ENCODE measurements at regions not wholly inside any gene's neighbourhood (a gene's known extent, or its start where the extent isn't known, plus 50 kb on each side); places are given as distances from the start of the nearest gene placed in this dataset.

DNA sequence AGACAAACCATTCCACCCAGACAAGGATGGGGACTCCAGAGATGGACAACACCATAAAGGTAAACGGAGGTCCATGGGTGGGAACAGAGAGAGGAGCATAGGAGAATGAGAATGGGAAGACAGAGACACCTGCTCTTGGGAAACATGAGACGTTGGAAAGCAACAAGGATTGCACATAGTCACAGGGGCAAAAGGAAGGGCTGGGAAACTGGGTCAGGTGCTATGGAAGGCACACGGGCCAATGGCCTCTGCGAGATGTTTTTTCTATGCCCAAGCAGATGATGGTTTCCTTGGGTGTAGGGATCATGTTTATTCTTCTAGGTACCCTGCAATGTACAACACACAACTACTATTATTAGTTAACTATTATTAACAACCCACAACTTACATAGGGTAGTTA is 143.6 kb upstream of the AGAP1 start:
- FAIRE-seq = no peak
- no peak for DNase-seq (ENCODE audit: insufficient read length)
- no peak for TF ChIP-seq POLR2AphosphoS5 (IDR thresholded peaks at IDR 0.05; ENCODE audit: low read depth, low read length)
- no peak for TF ChIP-seq POLR2A (IDR thresholded peaks at IDR 0.05; ENCODE audit: low read depth, low read length)
- no peak for TF ChIP-seq TAF1 (IDR thresholded peaks at IDR 0.05; ENCODE audit: borderline replicate concordance, low read depth, low read length)

DNA sequence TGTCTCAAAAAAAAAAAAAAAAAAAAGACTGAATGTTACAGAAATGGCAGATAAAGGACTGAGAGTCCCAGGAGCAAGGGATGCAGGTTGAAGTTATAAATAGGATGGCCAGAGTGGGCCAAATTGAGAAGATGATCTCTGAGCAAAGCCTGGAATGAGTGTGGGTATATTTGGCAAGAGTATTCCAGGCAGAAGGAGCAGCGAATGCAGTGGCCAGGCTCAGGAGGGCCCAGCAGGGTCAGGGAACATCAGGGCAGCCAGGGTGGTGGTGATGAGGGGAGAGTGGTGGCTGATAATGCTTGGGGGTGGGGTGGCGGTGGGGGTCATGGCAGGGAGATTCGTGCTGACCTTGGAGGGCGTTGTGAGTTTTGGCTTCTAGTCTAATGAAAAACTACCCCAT is 141.3 kb upstream of the AGAP1 start:
- TF ChIP-seq POLR2A (IDR thresholded peaks at IDR 0.05; ENCODE audit: low read depth, low read length) (no peak), TAF1 (IDR thresholded peaks at IDR 0.05; ENCODE audit: borderline replicate concordance, low read depth, low read length) (no peak), POLR2AphosphoS5 (IDR thresholded peaks at IDR 0.05; ENCODE audit: low read depth, low read length) (no peak)
- DNase-seq (ENCODE audit: insufficient read length) = no peak
- FAIRE-seq = no peak

DNA sequence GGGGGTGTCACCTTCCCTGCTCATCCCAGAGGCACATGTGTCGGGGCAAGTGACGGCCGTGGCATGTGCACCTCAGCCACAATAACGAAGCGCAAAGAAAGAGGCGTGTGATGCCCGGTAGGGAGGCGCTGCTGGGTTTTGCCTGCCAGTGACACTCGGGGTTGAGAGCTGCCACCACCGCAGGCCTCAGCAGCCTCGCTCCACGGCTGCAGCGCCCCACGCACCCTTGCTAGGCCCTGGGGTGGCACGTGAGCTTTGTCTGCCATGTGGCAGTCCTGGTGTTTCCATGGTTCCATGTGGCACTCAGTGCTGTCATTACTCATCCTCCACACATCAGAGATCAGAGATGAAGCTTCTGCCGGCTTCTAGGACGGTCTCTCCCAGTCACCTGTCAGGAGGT is 136.0 kb upstream of the AGAP1 start:
- TF ChIP-seq POLR2A (IDR thresholded peaks at IDR 0.05; ENCODE audit: low read depth, low read length) = no peak
- no peak for TF ChIP-seq POLR2AphosphoS5 (IDR thresholded peaks at IDR 0.05; ENCODE audit: low read depth, low read length)
- no peak for TF ChIP-seq TAF1 (IDR thresholded peaks at IDR 0.05; ENCODE audit: borderline replicate concordance, low read depth, low read length)
- FAIRE-seq (no peak), DNase-seq (ENCODE audit: insufficient read length) (no peak)

DNA sequence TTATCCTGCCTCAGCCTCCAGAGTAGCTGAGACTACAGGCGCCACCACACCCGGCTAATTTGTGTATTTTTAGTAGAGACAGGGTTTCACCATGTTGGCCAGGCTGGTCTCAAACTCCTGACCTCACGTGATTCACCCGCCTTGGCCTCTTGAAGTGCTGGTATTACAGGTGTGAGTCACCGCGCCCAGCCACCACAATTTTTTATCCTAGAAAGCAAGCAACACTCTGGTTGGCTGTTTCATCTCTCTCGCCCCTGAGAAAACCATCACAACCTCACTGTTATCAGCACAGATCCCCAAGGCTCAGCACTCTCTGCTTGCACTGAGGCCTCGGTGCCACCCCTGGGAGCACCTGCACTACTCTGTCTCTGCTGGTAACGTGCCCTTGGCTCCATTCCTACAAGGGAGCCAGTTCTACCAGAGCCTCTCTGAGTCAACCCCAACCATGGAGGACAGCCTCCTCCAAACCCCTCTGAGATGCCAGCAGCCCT is 134.8 kb upstream of the AGAP1 start:
- no peak for FAIRE-seq
- no peak for DNase-seq (ENCODE audit: insufficient read length)
- TF ChIP-seq POLR2AphosphoS5 (IDR thresholded peaks at IDR 0.05; ENCODE audit: low read depth, low read length) (no peak), TAF1 (IDR thresholded peaks at IDR 0.05; ENCODE audit: borderline replicate concordance, low read depth, low read length) (no peak), POLR2A (IDR thresholded peaks at IDR 0.05; ENCODE audit: low read depth, low read length) (no peak)

DNA sequence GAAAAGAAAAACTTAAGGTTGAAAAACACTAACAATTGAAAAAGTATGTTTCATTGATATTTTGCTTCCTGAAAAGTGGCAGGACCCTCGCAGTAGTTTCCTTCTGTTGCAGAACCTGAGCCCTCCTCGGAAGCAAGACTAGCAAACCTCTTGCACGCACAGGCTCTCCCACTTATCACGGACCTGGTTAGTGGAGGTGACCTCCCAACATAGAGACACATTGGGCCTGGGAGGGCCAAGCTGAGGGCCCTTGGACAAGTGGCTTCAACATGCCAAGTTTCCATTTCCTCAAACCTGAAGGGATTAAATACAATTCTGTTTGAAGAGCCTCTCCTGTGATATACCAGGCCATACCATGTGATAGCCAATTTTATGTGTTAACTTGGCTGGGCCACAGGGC is 133.4 kb upstream of the AGAP1 start:
- FAIRE-seq (no peak), DNase-seq (ENCODE audit: insufficient read length) (no peak)
- TF ChIP-seq POLR2A (IDR thresholded peaks at IDR 0.05; ENCODE audit: low read depth, low read length) (no peak), POLR2AphosphoS5 (IDR thresholded peaks at IDR 0.05; ENCODE audit: low read depth, low read length) (no peak), TAF1 (IDR thresholded peaks at IDR 0.05; ENCODE audit: borderline replicate concordance, low read depth, low read length) (no peak)

DNA sequence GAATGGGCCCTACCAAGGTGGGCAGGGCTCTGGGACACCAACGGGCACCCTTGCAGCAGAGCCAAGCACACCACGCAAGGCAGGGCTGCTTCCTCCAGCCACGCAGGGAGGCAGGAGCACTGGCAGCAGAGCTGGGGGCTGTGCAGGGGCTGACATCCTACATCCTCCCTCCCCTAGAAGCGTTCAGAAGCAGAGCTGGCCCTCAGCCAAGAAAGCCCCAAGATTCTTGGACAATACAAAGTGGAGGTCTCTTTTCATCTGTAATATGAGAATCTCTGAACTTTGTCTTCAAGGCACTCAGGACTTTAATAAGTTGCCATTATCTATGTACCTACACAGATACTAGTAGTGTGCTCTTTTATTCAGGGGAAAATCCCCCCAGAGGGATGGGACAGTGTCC is 128.1 kb upstream of the AGAP1 start:
- no peak for TF ChIP-seq TAF1 (IDR thresholded peaks at IDR 0.05; ENCODE audit: borderline replicate concordance, low read depth, low read length)
- no peak for TF ChIP-seq POLR2AphosphoS5 (IDR thresholded peaks at IDR 0.05; ENCODE audit: low read depth, low read length)
- no peak for TF ChIP-seq POLR2A (IDR thresholded peaks at IDR 0.05; ENCODE audit: low read depth, low read length)
- FAIRE-seq (no peak), DNase-seq (ENCODE audit: insufficient read length) (no peak)

DNA sequence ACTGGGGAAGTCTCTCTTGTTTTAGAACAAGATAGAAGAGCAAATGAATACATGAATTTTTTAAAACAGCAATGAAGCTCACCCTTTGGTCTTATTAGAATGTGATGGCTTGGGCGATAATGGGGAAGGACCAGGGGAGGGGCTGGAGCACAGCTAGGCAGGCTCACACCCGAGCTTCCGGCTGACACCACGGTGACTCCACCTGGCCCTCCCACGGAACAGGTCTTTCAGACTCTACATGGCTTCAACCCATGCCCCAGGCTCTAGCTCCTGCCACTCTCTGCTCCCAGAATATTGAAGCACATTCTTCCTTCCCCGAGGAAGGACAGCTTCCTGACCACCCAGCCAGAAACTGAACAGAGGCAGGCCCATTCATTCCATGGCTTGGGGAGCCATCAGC is 127.5 kb upstream of the AGAP1 start:
- TF ChIP-seq TAF1 (IDR thresholded peaks at IDR 0.05; ENCODE audit: borderline replicate concordance, low read depth, low read length) (no peak), POLR2AphosphoS5 (IDR thresholded peaks at IDR 0.05; ENCODE audit: low read depth, low read length) (no peak), POLR2A (IDR thresholded peaks at IDR 0.05; ENCODE audit: low read depth, low read length) (no peak)
- no peak for DNase-seq (ENCODE audit: insufficient read length)
- FAIRE-seq = no peak

DNA sequence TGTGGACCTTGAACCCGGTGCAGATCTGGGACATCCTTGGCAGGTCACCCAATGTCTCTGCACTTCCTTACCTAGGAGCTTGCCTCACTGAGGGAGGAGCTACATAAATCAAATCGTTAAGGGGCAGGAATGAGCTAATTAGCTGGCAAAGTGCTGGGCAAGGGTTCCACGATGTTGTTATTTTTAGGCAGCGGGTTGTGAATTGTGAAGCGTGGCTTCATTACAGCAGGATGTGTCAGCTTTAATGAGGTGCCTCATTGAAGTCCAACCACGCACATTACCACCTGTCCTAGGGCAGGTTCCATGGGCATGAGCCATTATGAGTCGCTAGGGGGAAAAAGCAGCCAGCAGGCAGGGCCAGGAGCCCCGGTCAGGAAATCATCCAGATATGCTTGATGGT is 127.0 kb upstream of the AGAP1 start:
- no peak for TF ChIP-seq TAF1 (IDR thresholded peaks at IDR 0.05; ENCODE audit: borderline replicate concordance, low read depth, low read length)
- no peak for TF ChIP-seq POLR2AphosphoS5 (IDR thresholded peaks at IDR 0.05; ENCODE audit: low read depth, low read length)
- no peak for TF ChIP-seq POLR2A (IDR thresholded peaks at IDR 0.05; ENCODE audit: low read depth, low read length)
- no peak for FAIRE-seq
- DNase-seq (ENCODE audit: insufficient read length) = no peak

DNA sequence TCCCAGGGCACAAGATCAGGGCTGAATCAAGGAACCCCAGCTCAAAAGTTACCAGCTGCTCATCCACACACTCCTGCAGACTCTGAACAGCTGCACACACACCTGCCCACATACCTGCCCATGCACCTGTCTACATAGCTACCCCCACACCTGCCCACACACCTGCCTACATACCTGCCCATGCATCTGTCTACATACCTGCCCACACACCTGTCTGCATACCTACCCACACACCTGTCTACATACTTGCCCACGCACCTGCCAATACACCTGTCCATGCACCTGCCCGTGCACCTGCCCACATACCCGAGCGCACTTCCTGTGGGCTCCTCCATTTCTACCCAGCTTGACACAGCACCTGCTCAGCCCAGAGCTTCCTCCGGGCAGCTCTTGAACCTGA is 122.8 kb upstream of the AGAP1 start:
- DNase-seq (ENCODE audit: insufficient read length) = no peak
- no peak for TF ChIP-seq POLR2A (IDR thresholded peaks at IDR 0.05; ENCODE audit: low read depth, low read length)
- no peak for TF ChIP-seq TAF1 (IDR thresholded peaks at IDR 0.05; ENCODE audit: borderline replicate concordance, low read depth, low read length)
- no peak for TF ChIP-seq POLR2AphosphoS5 (IDR thresholded peaks at IDR 0.05; ENCODE audit: low read depth, low read length)
- no peak for FAIRE-seq

DNA sequence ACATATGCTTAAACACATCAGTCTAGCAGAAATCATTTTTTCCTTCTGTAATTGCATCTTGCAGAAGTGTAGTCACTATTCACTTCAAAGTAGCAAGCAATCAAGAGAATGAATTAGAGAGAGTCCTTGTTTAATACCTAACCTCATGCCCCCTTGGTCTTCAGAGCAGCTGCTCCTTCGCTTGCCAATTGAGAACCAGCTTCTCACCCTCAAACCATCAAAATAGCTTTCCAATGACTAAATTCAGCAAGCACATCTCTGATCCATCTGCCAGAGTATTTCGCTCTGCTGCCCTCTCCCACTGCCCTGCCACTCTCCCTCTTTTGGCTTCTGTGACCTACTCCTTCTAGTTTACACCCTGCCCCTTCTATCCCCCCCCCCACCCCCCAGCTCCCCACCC is 120.7 kb upstream of the AGAP1 start:
- TF ChIP-seq POLR2A (IDR thresholded peaks at IDR 0.05; ENCODE audit: low read depth, low read length) (no peak), TAF1 (IDR thresholded peaks at IDR 0.05; ENCODE audit: borderline replicate concordance, low read depth, low read length) (no peak), POLR2AphosphoS5 (IDR thresholded peaks at IDR 0.05; ENCODE audit: low read depth, low read length) (no peak)
- DNase-seq (ENCODE audit: insufficient read length) = no peak
- no peak for FAIRE-seq

DNA sequence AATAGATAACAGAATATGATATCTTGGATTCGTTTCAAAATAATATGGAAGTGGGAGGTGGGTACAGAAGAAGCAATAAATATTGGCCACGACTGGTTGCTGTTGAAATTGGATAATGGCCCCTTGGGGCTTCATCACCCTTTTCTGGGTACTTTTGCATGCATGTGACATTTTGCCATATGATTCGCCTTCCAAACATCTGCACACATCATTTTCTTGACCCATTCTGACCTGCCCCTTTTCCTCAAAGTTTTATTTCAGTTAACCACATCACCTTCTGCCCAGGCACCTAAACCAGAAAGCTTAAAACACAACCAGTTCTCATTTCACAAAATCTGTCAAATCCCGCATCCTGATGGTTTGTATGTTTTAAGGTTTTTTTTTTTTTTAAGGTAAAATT is 116.7 kb upstream of the AGAP1 start:
- DNase-seq (ENCODE audit: insufficient read length) (no peak), FAIRE-seq (no peak)
- TF ChIP-seq TAF1 (IDR thresholded peaks at IDR 0.05; ENCODE audit: borderline replicate concordance, low read depth, low read length) = no peak
- TF ChIP-seq POLR2A (IDR thresholded peaks at IDR 0.05; ENCODE audit: low read depth, low read length) = no peak
- no peak for TF ChIP-seq POLR2AphosphoS5 (IDR thresholded peaks at IDR 0.05; ENCODE audit: low read depth, low read length)

DNA sequence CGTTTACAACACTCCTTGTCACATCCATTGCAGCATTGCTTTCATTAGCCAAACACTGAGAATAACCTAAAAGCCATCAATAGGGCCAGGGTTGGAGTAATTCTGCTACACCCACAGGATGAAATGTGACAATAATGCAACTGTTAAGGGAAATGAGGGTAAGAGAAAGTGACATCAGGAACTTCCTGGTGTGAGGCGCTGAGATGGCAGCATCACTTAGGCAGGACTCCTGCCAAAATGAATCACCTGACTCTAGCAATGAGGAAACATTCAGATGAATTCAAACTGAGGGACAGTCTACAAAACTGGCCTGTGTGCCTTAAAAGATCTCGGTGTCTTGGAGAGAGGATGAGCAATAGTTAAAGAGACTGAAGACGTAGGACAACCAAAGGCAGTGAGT is 115.6 kb upstream of the AGAP1 start:
- FAIRE-seq = no peak
- no peak for DNase-seq (ENCODE audit: insufficient read length)
- TF ChIP-seq TAF1 (IDR thresholded peaks at IDR 0.05; ENCODE audit: borderline replicate concordance, low read depth, low read length) (no peak), POLR2A (IDR thresholded peaks at IDR 0.05; ENCODE audit: low read depth, low read length) (no peak), POLR2AphosphoS5 (IDR thresholded peaks at IDR 0.05; ENCODE audit: low read depth, low read length) (no peak)

DNA sequence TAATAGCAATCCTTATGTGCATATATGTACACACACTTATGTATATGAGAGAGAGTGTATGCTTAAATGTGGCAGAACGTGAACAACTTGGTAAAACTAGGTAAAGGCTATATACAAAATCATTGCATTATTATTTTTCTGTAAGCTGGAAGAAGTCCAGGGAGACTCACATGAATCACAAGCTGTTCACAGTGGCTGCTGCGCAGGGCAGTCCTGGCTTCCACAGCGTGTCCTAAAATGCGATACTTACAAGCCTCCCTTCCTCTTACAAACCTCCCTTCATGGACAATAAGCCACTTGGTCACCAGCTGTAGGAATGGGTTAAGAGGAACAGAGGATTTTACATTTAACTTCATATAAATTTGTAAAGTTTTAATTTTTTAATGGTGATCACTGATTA is 114.9 kb upstream of the AGAP1 start:
- TF ChIP-seq TAF1 (IDR thresholded peaks at IDR 0.05; ENCODE audit: borderline replicate concordance, low read depth, low read length) = no peak
- TF ChIP-seq POLR2AphosphoS5 (IDR thresholded peaks at IDR 0.05; ENCODE audit: low read depth, low read length) = no peak
- no peak for TF ChIP-seq POLR2A (IDR thresholded peaks at IDR 0.05; ENCODE audit: low read depth, low read length)
- no peak for DNase-seq (ENCODE audit: insufficient read length)
- no peak for FAIRE-seq
